Thymus (tissue), 11 donors: ENCODE measurements at regions not wholly inside any gene's neighbourhood (a gene's known extent, or its start where the extent isn't known, plus 50 kb on each side); places are given as distances from the start of the nearest gene placed in this dataset.

Experiments
- DNase-seq, 9 donors: peaks; one replicate each; pipeline ENCODE4 v3.0.0-alpha.2; 2013; ENCODE audit warnings: low spot score in 9 of 9, low read depth in 6 of 9, missing footprints in 1 of 9
- H3K27ac ChIP-seq, 2 donors: one replicate each; pipeline ENCODE4 v1.5.1; 2013; ENCODE audit warnings: control low read depth in 1 of 2, low read depth in 1 of 2, low read length in 1 of 2, mild to moderate bottlenecking in 1 of 2, moderate library complexity in 1 of 2
- H3K27me3 ChIP-seq, 2 donors: one replicate each; pipeline ENCODE4 v1.5.1; 2013; ENCODE audit warnings: low read length in 1 of 2; ENCODE audit not compliant: control insufficient read depth in 2 of 2, insufficient read depth in 1 of 2
- H3K36me3 ChIP-seq, 2 donors: one replicate each; pipeline ENCODE4 v1.5.1; 2013; ENCODE audit warnings: low read length in 1 of 2, mild to moderate bottlenecking in 1 of 2, moderate library complexity in 1 of 2; ENCODE audit not compliant: control insufficient read depth in 2 of 2, insufficient read depth in 2 of 2
- H3K4me1 ChIP-seq, 2 donors: one replicate each; pipeline ENCODE4 v1.5.1; 2013; ENCODE audit warnings: low read length in 2 of 2; ENCODE audit not compliant: control insufficient read depth in 2 of 2, insufficient read depth in 2 of 2
- H3K4me3 ChIP-seq, 2 donors: one replicate each; pipeline ENCODE4 v1.5.1; 2013; ENCODE audit warnings: low read length in 2 of 2, control low read depth in 1 of 2, mild to moderate bottlenecking in 1 of 2
- H3K9me3 ChIP-seq, 2 donors: one replicate each; pipeline ENCODE4 v1.5.1; 2013; ENCODE audit warnings: low read length in 1 of 2, mild to moderate bottlenecking in 1 of 2; ENCODE audit not compliant: control insufficient read depth in 2 of 2, insufficient read depth in 1 of 2
- WGBS: extraction: QIAGEN DNeasy Blood & Tissue Kit; methylation state at CpG from one replicate; pipeline ENCODE4 v1.1.7; 2013; 5-methylcytosine and 5-hydroxymethylcytosine counted together
- donor health status: healthy.

DNA sequence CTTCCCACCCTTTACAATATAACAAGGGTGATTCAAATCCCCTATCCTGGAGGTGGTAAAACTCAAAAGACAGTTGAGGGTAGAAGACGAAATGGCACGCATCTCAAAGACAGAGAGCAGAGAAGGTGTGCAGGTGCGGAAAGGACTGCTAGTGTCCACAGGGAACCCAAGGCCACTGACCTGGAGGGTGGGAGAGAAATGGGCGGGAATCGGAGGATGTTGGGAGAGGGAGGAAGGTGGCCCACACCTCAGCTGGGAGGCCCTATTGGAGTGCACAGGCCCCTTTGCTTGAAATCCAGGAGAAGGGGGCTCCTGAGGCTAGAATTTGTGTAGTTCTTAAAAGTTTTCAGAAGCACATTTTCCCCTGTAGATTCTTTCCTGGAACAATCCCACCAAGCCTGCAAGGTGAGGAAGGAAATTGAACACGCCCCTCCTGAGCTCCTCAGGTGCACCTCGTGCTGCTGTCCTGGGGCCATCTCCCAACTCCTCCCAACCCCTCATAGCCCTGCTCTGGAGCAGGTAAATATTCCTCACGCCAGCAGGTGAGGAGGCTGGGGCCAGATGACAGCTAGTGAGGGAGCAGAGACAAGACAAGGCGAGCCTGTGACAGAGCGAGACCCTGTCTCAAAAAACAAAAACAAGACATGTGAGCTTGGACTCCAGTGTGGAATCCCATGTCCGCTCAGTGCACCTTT, 99.3 kb downstream of the MCFD2 start:
- H3K27ac ChIP-seq = no peak overlapping the region
- no peaks in the 10 kb centered on the region for H3K27me3 ChIP-seq
- no peaks in the 10 kb centered on the region for H3K36me3 ChIP-seq
- no peak overlapping the region for H3K4me3 ChIP-seq
- H3K4me1 ChIP-seq = peaks cover 2 to 10% of the 10 kb centered on the region in 2 donors
- DNase-seq = no peak
- no peaks in the 10 kb centered on the region for H3K9me3 ChIP-seq
- WGBS = 96% methylated on average over 11 of the region's 11 CpGs

DNA sequence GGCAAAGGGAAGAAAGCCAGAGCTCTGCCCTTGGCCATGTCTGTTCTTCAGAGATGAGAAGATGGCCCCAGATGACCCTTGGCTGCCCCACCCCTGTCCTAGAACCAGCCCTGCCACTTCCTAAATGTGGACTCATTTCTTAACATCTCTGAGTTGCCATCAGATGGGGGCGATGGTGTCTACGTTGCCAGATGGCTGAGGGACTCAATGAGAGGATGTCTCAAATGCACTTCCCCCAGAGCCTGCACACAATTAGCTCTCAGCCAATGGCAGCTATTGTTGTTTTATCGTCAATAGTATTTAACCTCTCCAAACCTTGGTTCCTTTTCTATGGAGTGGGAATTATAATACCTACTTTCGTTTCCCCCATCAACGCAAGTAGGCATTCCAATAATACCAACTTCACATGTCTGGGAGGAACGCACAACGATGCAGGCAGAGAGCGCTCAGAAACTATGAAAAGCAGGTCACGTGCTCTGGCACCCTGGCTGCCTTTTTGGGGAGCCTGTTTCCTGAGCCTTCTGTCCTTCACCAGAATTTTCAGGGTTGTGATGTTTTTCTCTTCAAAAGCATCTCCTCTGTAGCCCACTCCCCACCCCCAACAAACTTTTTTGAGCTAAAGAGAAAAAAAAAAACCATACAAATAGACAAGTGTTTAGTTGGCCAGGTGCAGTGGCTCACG, 100.3 kb downstream of the MCFD2 start:
- Histone ChIP-seq H3K36me3 (no peaks in the 10 kb centered on the region), H3K4me3 (no peak overlapping the region), H3K27ac (no peak overlapping the region), H3K27me3 (no peaks in the 10 kb centered on the region), H3K4me1 (peaks cover 2 to 10% of the 10 kb centered on the region in 2 donors), H3K9me3 (no peaks in the 10 kb centered on the region)
- DNase-seq = no peak
- 96% methylated on average over 10 of the region's 10 CpGs for WGBS

DNA sequence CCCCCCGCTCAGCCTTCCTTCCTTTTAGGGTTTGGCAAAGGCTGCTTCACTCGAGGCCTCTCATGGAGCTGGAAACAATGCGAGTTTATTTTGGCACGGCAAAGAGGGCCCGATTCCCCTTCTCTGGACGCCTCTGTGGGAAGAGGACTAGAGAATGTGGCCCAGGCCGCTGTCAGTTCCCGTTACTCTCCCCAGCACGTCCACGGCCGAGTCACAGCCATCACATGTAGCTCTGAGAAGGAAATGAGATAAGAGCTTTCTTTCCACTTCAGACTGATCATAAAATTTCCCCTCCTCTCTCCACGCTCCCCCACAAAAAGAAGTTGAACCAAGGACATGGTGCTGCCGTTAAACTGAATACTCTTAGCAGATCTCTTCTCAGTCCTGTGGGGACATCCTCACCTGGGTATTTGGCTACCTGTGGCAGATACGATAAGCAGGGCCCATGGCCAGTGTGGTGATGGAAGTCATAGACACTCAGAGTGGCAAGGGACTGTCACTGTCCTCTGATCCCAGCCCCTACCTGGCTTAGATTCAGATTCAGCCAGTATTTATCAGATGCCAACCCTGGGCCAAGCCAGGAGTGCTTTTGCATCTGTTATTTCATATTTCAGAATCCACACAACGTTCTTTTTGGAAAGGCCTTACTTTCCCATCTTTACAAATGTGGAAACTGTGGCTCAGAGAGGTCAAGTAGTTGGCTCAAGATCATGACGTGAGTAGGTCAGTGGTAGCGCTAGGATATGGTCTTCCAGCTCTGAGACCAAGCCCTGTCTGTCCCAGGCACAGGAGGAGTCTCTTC, 101.2 kb downstream of the MCFD2 start:
- DNase-seq = peak in 1 of 9 donors; percentile 19

DNA sequence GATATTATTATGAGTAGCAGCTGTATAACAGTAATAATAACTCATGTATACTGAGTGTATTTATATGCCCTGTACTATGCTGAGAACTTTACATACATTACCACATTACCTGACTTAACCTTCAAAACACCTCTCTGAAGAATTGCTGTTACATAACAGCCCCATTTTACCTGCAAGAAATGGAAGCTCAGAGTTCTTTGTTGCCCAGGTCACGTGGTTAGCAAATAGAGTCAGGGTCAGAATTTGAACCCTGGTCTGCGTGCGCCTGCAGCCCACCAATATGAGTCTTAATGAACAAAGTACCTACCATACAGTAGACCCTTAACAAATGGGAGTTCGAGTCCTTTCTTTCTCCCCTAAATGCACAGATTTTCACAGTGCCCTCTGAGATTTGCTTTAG, 101.9 kb downstream of the MCFD2 start:
- H3K9me3 ChIP-seq = no peaks in the 10 kb centered on the region
- WGBS = 96% methylated on average over 4 of the region's 4 CpGs
- no peaks in the 10 kb centered on the region for H3K27me3 ChIP-seq
- no peak overlapping the region for H3K27ac ChIP-seq
- DNase-seq = no peak
- H3K4me1 ChIP-seq = peaks cover 2 to 10% of the 10 kb centered on the region in 2 donors
- H3K36me3 ChIP-seq = no peaks in the 10 kb centered on the region
- H3K4me3 ChIP-seq = no peak overlapping the region

More for the DNA sequence above, 101.2 kb downstream of the MCFD2 start:
- Histone ChIP-seq H3K36me3 (no peaks in the 10 kb centered on the region), H3K4me1 (peaks cover 2 to 10% of the 10 kb centered on the region in 2 donors), H3K27ac (peak overlapping the region; percentile 52 to 54), H3K9me3 (no peaks in the 10 kb centered on the region), H3K4me3 (no peak overlapping the region), H3K27me3 (no peaks in the 10 kb centered on the region)
- 47% methylated on average over 17 of the region's 17 CpGs for WGBS

GRCh38 chr2:46813020-46813415, 102.6 kb downstream of the MCFD2 start:
- no peaks in the 10 kb centered on the region for H3K27me3 ChIP-seq
- H3K4me3 ChIP-seq = no peak overlapping the region
- no peak for DNase-seq
- no peak overlapping the region for H3K27ac ChIP-seq
- no peaks in the 10 kb centered on the region for H3K36me3 ChIP-seq
- peaks cover 2 to 10% of the 10 kb centered on the region in 2 donors for H3K4me1 ChIP-seq
- no peaks in the 10 kb centered on the region for H3K9me3 ChIP-seq
- WGBS = 95% methylated on average over 6 of the region's 6 CpGs
